ENCODE measurements at regions not wholly inside any gene's neighbourhood (a gene's known extent, or its start where the extent isn't known, plus 50 kb on each side); places are given as distances from the start of the nearest gene placed in this dataset.

DNA sequence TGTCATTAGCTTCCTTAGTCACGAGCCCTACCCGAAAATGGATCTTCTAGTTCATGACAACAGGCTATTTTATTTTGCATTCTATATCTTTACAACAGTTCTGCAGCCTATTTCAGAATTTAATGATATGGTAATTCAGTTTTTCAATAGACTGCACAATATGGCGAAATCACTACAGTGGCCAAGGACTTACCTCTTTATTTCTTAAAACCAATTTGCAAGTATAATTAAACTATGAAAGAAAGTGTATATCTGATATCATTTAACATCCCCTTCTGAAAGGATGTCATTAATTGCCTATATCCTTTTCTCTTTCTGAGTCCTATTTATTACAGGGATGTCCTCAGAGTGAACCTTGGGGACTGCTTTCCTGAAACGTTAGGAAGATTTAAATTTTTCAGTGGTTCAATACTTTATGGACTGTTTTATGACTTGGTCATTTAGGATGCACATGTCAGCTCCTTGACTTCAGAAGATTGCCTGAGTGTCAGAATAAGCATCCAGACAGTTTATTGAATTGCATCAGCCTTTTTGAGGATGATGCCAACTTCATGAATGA lies 190.8 kb upstream of the GEMIN8 start:
- no peak for TF ChIP-seq ZFP30 (CRISPR knock-in tag; IDR thresholded peaks at IDR 0.05)
- TF ChIP-seq ZC3H10 (CRISPR knock-in tag; IDR thresholded peaks at IDR 0.05): no peak
- TF ChIP-seq GLIS3 (CRISPR knock-in tag; IDR thresholded peaks at IDR 0.05): no peak
- TF ChIP-seq ZFP3 (CRISPR knock-in tag; IDR thresholded peaks at IDR 0.05): no peak
- TF ChIP-seq RARB (CRISPR knock-in tag; IDR thresholded peaks at IDR 0.05): no peak
- TF ChIP-seq, protein P1, sequence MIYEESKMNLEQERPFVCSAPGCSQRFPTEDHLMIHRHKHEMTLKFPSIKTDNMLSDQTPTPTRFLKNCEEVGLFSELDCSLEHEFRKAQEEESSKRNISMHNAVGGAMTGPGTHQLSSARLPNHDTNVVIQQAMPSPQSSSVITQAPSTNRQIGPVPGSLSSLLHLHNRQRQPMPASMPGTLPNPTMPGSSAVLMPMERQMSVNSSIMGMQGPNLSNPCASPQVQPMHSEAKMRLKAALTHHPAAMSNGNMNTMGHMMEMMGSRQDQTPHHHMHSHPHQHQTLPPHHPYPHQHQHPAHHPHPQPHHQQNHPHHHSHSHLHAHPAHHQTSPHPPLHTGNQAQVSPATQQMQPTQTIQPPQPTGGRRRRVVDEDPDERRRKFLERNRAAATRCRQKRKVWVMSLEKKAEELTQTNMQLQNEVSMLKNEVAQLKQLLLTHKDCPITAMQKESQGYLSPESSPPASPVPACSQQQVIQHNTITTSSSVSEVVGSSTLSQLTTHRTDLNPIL (CRISPR knock-in tag; IDR thresholded peaks at IDR 0.05; ENCODE audit: low read depth): no peak
- no peak for TF ChIP-seq POU6F1 (CRISPR knock-in tag; IDR thresholded peaks at IDR 0.05; ENCODE audit: borderline replicate concordance, low read depth)
- no peak for TF ChIP-seq CSRNP3 (CRISPR knock-in tag; IDR thresholded peaks at IDR 0.05)
- no peak for TF ChIP-seq CSDC2 (CRISPR knock-in tag; IDR thresholded peaks at IDR 0.05)
- TF ChIP-seq BACH2 (CRISPR knock-in tag; IDR thresholded peaks at IDR 0.05; ENCODE audit: borderline replicate concordance): no peak
- TF ChIP-seq OSR1 (CRISPR knock-in tag; IDR thresholded peaks at IDR 0.05): no peak
- TF ChIP-seq PATZ1 (CRISPR knock-in tag; IDR thresholded peaks at IDR 0.05; ENCODE audit: borderline replicate concordance): no peak
- TF ChIP-seq PPARA (CRISPR knock-in tag; IDR thresholded peaks at IDR 0.05; ENCODE audit: borderline replicate concordance): no peak
- TF ChIP-seq SNAI2 (CRISPR knock-in tag; IDR thresholded peaks at IDR 0.05): no peak
